ENCODE measurements at regions not wholly inside any gene's neighbourhood (a gene's known extent, or its start where the extent isn't known, plus 50 kb on each side); places are given as distances from the start of the nearest gene placed in this dataset.

DNA sequence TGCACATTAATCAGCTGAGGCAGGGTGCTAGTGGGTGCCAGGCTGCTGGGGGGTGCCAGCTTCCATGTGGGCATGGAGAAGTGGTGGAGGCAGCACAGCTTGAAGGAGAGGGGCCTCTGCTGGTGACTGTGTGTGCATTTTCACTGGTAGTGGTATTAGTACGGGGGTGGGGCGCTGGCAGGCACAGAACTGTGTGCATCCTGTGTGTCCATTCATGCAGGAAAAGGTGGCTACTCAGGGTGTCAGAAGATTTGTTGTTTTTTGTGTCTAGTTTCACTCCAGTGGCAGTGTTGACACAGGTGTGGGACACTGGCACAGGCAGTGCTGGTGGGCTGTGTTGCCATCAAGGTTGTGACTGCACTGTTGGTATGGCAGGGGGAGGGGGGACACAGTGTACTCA, 1303.6 kb downstream of the FAM133A start:
- TF ChIP-seq, protein P1, sequence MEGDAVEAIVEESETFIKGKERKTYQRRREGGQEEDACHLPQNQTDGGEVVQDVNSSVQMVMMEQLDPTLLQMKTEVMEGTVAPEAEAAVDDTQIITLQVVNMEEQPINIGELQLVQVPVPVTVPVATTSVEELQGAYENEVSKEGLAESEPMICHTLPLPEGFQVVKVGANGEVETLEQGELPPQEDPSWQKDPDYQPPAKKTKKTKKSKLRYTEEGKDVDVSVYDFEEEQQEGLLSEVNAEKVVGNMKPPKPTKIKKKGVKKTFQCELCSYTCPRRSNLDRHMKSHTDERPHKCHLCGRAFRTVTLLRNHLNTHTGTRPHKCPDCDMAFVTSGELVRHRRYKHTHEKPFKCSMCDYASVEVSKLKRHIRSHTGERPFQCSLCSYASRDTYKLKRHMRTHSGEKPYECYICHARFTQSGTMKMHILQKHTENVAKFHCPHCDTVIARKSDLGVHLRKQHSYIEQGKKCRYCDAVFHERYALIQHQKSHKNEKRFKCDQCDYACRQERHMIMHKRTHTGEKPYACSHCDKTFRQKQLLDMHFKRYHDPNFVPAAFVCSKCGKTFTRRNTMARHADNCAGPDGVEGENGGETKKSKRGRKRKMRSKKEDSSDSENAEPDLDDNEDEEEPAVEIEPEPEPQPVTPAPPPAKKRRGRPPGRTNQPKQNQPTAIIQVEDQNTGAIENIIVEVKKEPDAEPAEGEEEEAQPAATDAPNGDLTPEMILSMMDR (conservative IDR thresholded peaks at IDR 0.05; ENCODE audit: low read depth, low read length): no peak
- TF ChIP-seq EZH2 (IDR thresholded peaks at IDR 0.05; ENCODE audit: low read length, unreplicated experiment): no peak
